ENCODE measurements at regions not wholly inside any gene's neighbourhood (a gene's known extent, or its start where the extent isn't known, plus 50 kb on each side); places are given as distances from the start of the nearest gene placed in this dataset.

DNA sequence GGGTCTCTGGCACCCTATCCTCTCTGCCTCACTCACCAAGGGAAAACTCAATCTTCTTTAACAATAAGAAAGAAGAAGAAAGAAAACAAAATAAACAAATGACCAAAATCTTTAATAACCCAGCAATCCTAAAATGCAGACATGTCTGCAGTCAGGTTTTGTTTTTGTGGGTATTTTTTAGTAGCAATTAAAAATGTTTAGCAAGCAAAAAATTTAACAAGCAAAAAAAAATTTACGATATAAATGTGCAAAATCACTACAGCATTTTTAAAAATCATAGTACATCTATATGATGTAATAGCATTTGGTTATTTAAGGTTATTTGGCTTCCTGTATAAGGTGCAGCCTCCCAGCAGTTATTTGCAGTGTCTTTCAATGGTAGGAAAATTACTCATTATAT lies 151.3 kb upstream of the MAP3K1 start:
- TF ChIP-seq, protein P1, sequence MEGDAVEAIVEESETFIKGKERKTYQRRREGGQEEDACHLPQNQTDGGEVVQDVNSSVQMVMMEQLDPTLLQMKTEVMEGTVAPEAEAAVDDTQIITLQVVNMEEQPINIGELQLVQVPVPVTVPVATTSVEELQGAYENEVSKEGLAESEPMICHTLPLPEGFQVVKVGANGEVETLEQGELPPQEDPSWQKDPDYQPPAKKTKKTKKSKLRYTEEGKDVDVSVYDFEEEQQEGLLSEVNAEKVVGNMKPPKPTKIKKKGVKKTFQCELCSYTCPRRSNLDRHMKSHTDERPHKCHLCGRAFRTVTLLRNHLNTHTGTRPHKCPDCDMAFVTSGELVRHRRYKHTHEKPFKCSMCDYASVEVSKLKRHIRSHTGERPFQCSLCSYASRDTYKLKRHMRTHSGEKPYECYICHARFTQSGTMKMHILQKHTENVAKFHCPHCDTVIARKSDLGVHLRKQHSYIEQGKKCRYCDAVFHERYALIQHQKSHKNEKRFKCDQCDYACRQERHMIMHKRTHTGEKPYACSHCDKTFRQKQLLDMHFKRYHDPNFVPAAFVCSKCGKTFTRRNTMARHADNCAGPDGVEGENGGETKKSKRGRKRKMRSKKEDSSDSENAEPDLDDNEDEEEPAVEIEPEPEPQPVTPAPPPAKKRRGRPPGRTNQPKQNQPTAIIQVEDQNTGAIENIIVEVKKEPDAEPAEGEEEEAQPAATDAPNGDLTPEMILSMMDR (conservative IDR thresholded peaks at IDR 0.05 in 1 of 2, IDR thresholded peaks at IDR 0.05 in 1 of 2; ENCODE audit: low read depth in 1 of 2, low read length in 2 of 2): no peak
- TF ChIP-seq EZH2 (IDR thresholded peaks at IDR 0.05; ENCODE audit: low read length, missing control alignments): no peak

All from fibroblast of lung (primary cell).